Glomerular endothelial cell (primary cell): ENCODE measurements at regions not wholly inside any gene's neighbourhood (a gene's known extent, or its start where the extent isn't known, plus 50 kb on each side); places are given as distances from the start of the nearest gene placed in this dataset.

Experiments used
- DNase-seq: peaks from one replicate; pipeline ENCODE4 v3.0.0-alpha.2; 2011; ENCODE audit warnings: low read depth, low spot score; ENCODE audit errors: extremely low read depth

GRCh38 chr10:94043431-94043990, 49.8 kb downstream of the PLCE1 start:
- no peak for DNase-seq

- no peak for DNase-seq
Observed at GRCh38 chr10:94046098-94046497, 52.4 kb downstream of the PLCE1 start.

- DNase-seq: no peak
Observed at GRCh38 chr10:94047293-94047692, 53.6 kb downstream of the PLCE1 start.

GRCh38 chr10:94049911-94050310, 56.2 kb downstream of the PLCE1 start:
- DNase-seq: no peak

- no peak for DNase-seq
Observed at GRCh38 chr10:94052281-94052680, 58.5 kb downstream of the PLCE1 start.

- no peak for DNase-seq
Observed at GRCh38 chr10:94052866-94053791, 59.4 kb downstream of the PLCE1 start.

- DNase-seq: no peak
Observed at GRCh38 chr10:94059178-94059883, 65.6 kb downstream of the PLCE1 start.

- no peak for DNase-seq
Observed at GRCh38 chr10:94061026-94061425, 67.3 kb downstream of the PLCE1 start.

- DNase-seq: no peak
Observed at GRCh38 chr10:94062611-94063010, 68.9 kb downstream of the PLCE1 start.

- DNase-seq: no peak
Observed at GRCh38 chr10:94065362-94065761, 71.6 kb downstream of the PLCE1 start.

GRCh38 chr10:94065787-94066186, 72.1 kb downstream of the PLCE1 start:
- DNase-seq: no peak

GRCh38 chr10:94066411-94066810, 72.7 kb downstream of the PLCE1 start:
- no peak for DNase-seq

- DNase-seq: no peak
Observed at GRCh38 chr10:94069884-94070283, 76.2 kb downstream of the PLCE1 start.

GRCh38 chr10:94074462-94074861, 80.7 kb downstream of the PLCE1 start:
- no peak for DNase-seq

GRCh38 chr10:94075506-94075905, 81.8 kb downstream of the PLCE1 start:
- DNase-seq: no peak

- DNase-seq: no peak
Observed at GRCh38 chr10:94076325-94076841, 82.7 kb downstream of the PLCE1 start.

GRCh38 chr10:94077042-94077441, 83.3 kb downstream of the PLCE1 start:
- DNase-seq: no peak

- no peak for DNase-seq
Observed at GRCh38 chr10:94080108-94080507, 86.4 kb downstream of the PLCE1 start.

GRCh38 chr10:94083662-94084265, 90.0 kb downstream of the PLCE1 start:
- no peak for DNase-seq

- DNase-seq: no peak
Observed at GRCh38 chr10:94084344-94084743, 90.6 kb downstream of the PLCE1 start.

GRCh38 chr10:94085288-94085687, 91.6 kb downstream of the PLCE1 start:
- DNase-seq: no peak
